Breast epithelium (tissue), 3 donors: ENCODE measurements at regions not wholly inside any gene's neighbourhood (a gene's known extent, or its start where the extent isn't known, plus 50 kb on each side); places are given as distances from the start of the nearest gene placed in this dataset.

Experiments used
- CTCF ChIP-seq, 3 donors: fragments of 450-650 bp; IDR thresholded peaks; one replicate each; pipeline ENCODE4 v1.5.1; 2016 to 2017; ENCODE audit warnings: antibody characterized with exemption in 3 of 3, mild to moderate bottlenecking in 3 of 3, moderate library complexity in 3 of 3
- POLR2A ChIP-seq: fragments of 450-650 bp; IDR thresholded peaks from one replicate; pipeline ENCODE4 v1.6.1; 2016; ENCODE audit warnings: antibody characterized with exemption, mild to moderate bottlenecking, moderate library complexity
- POLR2AphosphoS5 ChIP-seq, 3 donors: sonication (generic); formaldehyde crosslinking; IDR thresholded peaks; one replicate each; pipeline ENCODE4 v1.6.1; 2017; ENCODE audit warnings: antibody characterized with exemption in 3 of 3

- TF ChIP-seq CTCF (IDR thresholded peaks at IDR 0.05) = no peak
- TF ChIP-seq POLR2AphosphoS5 (IDR thresholded peaks at IDR 0.05) = no peak
- no peak for TF ChIP-seq POLR2A
Measured at GRCh38 chr1:223456747-223457146, 63.5 kb downstream of the CCDC185 start.
